GM15510 (cell line): ENCODE measurements at regions not wholly inside any gene's neighbourhood (a gene's known extent, or its start where the extent isn't known, plus 50 kb on each side); places are given as distances from the start of the nearest gene placed in this dataset.

Experiments used
- POLR2A ChIP-seq: IDR thresholded peaks from 3 replicates; pipeline ENCODE4 v1.6.1; 2011; ENCODE audit warnings: borderline replicate concordance; ENCODE audit not compliant: insufficient read length; ENCODE audit errors: extremely low read depth

GRCh38 chr12:131628766-131629448 lies 82.0 kb upstream of the SFSWAP start:
- TF ChIP-seq POLR2A = no peak

GRCh38 chr12:131631230-131631629 lies 79.7 kb upstream of the SFSWAP start:
- no peak for TF ChIP-seq POLR2A

DNA sequence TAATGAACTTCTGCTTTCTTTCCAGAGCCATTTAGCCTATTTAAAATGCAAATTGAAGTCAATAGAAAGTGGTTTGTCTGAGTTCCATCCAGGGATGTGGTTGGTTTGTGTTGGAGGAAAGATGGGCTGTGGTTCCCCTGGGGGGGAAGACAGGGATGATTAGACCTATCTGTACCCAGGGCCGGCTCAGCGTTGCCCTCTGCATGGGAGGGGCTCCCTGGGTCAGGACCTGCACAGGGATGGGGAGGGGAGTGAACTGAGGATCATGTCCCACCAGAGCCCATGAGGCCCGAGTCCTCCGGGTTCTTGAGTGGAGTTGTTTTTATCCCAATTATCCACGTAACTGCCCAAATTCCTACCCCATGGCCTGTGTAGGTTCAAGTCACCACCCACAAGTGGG lies 76.9 kb upstream of the SFSWAP start:
- no peak for TF ChIP-seq POLR2A

DNA sequence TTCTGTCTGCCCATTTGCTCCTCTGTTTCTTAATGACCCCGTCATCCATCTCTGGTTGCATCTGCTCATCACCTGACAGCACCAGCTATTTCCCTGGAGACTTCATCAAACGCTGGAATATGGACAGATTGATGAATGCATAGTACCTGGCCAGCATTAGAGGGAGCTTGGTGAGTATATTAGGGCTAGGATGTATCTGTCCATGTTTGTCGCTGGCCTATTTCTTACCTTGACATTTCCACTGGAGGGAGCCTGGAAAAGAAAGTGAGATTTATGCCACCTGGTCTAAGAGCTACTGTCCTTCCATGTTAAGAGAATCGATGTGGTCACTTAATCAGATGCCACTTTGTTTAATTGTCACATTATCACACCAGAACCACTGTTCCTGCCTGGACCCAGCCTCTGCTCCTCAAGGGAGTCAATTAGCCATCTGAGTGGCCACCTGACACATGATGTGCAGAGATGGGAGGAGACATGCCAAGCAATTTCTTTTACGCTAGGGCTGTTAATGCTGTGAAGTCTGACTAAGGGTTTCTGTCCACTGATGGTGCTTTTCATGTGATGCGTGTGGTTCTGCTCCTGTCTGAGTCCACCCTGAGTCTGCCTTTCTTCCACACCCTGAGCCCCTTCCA lies 75.3 kb upstream of the SFSWAP start:
- no peak for TF ChIP-seq POLR2A

DNA sequence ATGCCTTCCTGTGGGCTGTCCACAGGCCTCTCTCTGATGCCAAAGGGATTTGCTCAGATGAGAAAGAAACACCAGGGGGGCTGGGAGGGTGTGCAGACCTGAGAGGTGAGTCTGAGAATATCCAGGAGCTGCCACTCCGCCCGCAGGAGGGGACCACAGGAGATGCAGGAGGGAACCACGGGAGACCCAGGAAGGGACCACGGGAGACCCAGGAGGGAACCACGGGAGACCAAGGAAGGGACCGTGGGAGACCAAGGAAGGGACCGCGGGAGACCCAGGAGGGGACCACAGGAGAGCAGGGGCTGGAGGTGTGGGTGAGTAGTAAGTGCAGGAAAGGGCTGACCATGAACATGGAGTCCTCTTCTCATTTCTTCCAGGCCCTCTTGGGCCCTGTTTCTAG lies 74.6 kb upstream of the SFSWAP start:
- no peak for TF ChIP-seq POLR2A

DNA sequence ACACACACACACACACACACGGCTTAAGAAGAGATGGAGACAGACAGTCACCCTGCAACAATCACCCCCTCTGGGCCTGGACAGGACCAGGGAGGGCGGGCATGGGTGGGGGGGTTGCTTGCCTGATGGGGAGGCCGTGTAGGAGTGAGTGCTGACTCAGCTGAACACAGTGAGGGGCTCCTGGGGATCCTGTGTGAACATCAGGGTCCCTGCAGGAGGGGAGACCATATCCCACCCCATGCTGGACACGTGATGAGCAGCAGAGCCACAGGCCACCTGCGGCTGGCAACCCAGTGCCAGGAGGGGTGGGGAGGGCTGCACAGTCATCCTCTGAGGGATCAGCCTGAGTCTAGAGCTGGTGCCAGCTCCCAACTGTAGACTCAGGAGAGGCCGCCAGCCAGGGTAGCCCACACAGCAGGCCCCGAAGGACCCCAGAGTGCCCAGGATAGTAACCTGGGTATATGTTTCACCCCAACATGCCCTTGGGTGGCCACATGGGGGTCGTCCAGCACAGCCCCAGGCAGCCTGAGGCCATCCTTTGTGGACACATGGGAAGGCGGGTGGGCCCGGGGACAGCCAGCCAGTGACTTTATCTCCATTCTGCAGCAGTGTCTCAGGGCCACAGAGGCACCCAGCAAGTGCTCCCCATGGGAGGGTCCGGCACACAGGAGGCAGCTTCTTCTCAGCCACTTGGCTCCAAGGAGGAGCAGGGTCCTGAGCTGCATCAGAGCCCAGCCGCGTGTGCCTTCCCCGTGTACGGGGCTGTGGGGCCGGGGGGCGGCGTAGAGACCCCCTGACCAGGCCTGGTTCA lies 73.7 kb upstream of the SFSWAP start:
- no peak for TF ChIP-seq POLR2A

GRCh38 chr12:131637986-131638385 lies 72.9 kb upstream of the SFSWAP start:
- TF ChIP-seq POLR2A = no peak

DNA sequence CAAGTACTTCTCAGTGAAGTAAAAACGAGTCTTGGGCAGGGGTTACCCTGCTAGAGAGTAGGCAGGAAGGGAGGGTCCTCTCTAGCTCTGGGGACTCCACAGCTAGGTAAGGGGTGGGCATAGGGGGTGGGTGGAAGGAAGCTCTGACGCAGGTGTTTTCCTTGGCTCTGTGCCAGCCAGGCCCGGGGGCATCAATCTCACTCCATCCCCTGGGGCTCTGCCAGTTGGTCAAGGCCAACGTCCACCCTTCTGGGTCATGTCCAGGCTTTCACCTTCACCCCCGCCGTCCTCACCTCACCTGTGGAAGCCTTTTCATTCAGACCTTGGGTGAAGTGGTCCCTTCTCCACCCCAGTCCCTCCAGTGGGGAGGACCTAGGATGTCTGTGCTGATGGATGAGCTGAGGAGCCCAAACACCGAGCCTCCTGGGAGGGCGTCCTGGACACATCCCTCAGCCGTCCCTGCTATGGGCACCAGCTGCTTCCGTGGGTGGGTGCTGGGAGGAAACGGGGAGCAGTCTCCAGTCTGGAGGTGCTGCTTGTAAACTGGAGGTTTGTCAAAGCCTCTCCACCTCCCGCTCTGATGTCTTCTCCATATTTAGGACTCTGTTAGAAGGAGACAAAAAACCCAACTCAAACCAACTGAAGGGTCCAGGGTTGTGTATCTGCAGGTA lies 71.5 kb upstream of the SFSWAP start:
- no peak for TF ChIP-seq POLR2A

DNA sequence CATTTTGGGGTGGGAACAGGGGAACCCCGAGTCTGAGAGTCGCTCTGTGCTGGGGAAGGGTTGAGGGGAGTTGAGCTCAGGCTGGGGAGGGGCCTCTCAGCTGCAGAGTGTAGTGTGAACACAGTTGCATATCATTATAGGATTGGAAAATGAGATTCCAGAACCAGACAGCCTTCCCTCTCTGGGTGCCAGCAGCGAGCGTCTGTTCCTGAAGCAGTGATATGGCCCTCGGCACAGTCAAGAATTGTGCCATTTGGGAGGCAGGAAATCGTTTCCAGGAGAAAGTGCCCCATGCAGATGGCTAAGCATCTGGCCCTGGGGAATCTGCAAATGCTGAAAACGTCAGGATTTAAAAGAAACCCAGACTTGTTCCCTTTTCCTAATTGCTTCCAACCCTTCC lies 70.4 kb upstream of the SFSWAP start:
- no peak for TF ChIP-seq POLR2A

DNA sequence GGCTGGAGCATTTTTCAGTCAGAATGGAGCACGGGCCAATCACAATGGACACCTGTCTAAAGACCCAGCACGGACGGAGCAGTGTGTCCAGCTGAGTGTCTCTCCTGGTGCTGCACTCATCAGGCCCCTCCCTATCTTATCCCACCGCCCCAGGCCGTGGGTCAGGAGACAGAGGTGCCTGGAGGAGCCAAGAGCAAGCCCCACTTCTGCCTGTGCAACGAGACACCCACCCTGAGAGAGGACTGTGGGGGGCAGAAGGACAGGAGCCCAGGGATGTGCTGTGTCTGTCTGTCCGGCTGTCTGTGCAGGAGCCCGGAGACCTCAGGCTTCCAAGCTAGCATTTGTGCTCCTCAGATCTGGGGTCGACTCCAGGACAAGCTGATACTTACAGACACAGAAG lies 69.6 kb upstream of the SFSWAP start:
- TF ChIP-seq POLR2A = no peak

DNA sequence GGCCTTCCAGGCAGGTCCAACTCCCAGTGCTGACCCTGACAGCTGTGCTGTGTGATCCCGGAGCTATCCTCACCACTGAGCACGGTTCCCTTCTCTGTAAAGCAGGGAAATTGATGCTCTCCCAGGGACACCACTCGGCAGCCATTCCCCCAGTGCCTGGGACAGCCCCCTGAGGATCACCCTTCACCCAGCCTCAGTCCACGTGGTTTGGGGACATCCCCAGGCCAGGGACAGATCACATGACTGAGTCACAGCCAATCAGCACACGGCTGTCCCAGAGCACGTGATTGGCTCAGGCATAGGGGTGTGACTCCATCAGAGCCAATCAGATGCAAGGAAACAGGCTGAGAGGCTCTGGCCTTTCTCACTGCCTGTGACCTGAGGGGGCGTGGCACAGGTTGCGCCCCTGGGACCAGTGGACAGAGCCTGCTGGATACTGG lies 68.8 kb upstream of the SFSWAP start:
- no peak for TF ChIP-seq POLR2A

DNA sequence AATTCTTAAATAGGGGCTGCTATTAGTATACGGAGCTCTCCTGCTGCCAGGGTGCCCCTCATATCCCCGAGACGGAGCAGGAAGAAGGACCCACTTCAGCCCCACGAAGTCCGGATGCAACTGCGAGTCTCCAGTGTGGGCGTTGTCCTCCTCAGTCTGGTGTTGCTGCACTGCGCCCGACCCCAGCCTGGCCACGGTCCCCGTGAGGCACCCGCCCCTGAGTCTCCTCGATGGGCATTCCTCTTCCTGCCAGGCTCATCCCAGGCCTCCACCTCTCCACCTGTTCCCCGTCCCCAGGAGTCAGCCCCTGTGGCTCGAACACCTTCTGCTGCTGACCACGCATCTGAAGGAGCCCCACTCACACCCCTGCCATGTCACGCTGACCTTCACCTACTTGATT lies 68.1 kb upstream of the SFSWAP start:
- no peak for TF ChIP-seq POLR2A

- no peak for TF ChIP-seq POLR2A
These were observed 67.0 kb upstream of the SFSWAP start for GRCh38 chr12:131643631-131644452.

GRCh38 chr12:131644481-131644880 lies 66.4 kb upstream of the SFSWAP start:
- TF ChIP-seq POLR2A = no peak
